ENCODE measurements at regions not wholly inside any gene's neighbourhood (a gene's known extent, or its start where the extent isn't known, plus 50 kb on each side); places are given as distances from the start of the nearest gene placed in this dataset.
A peak's percentile ranks its signal among the peaks of the same experiment; 100 is the strongest.

DNA sequence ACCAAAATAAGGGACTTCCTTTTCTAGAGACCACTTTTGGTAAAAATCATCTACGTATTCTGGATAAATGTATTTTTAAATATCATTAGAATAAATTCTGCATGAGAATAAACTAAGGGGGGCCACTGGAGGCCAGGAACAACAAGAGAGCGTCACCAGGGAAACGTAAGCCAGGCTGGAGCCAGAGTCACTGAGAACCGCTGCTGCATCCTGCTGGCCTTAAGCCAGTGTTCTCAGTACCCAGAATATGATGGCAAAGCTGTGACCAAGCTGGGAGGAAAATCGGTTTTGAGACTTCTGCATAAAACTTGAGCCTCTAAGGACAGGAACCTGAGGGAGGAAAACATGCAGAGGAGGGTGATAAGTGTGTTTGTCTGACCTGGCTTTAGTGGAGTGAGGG, 63.0 kb upstream of the FAM9A start:
- Histone ChIP-seq H3K4me3 (ENCODE audit: low read depth in 1 of 3, low read length in 3 of 3) (no peak overlapping the region), H3K9me3 (ENCODE audit: control insufficient read depth in 2 of 2, insufficient read depth in 1 of 2, low read depth in 1 of 2, low read length in 1 of 2) (no peaks in the 10 kb centered on the region), H3K27ac (ENCODE audit: low read depth in 1 of 3, low read length in 2 of 3) (no peak overlapping the region), H3K27me3 (ENCODE audit: control insufficient read depth in 3 of 3, insufficient read depth in 3 of 3, low read length in 3 of 3) (no peaks in the 10 kb centered on the region), H3K36me3 (ENCODE audit: control insufficient read depth in 3 of 3, insufficient read depth in 2 of 3, low read depth in 1 of 3, low read length in 3 of 3) (no peaks in the 10 kb centered on the region), H3K4me1 (ENCODE audit: control insufficient read depth in 3 of 3, insufficient read depth in 2 of 3, low read depth in 1 of 3, low read length in 2 of 3) (no peaks in the 10 kb centered on the region)
- WGBS, 3 donors, result 31 to 67% (median 41%) methylated on average over 5 of the region's 5 CpGs
- DNase-seq (no peak), FAIRE-seq (no peak)

- H3K27ac ChIP-seq (ENCODE audit: low read depth in 1 of 3, low read length in 2 of 3), result no peak overlapping the region
- H3K4me1 ChIP-seq (ENCODE audit: control insufficient read depth in 3 of 3, insufficient read depth in 2 of 3, low read depth in 1 of 3, low read length in 2 of 3), result no peaks in the 10 kb centered on the region
- H3K36me3 ChIP-seq (ENCODE audit: control insufficient read depth in 3 of 3, insufficient read depth in 2 of 3, low read depth in 1 of 3, low read length in 3 of 3), result no peaks in the 10 kb centered on the region
- FAIRE-seq, result no peak
- H3K4me3 ChIP-seq (ENCODE audit: low read depth in 1 of 3, low read length in 3 of 3), result no peak overlapping the region
- 77 to 83% (median 80%) methylated on average over 2 of the region's 2 CpGs for WGBS, 3 donors
- H3K27me3 ChIP-seq (ENCODE audit: control insufficient read depth in 3 of 3, insufficient read depth in 3 of 3, low read length in 3 of 3), result no peaks in the 10 kb centered on the region
- no peaks in the 10 kb centered on the region for H3K9me3 ChIP-seq (ENCODE audit: control insufficient read depth in 2 of 2, insufficient read depth in 1 of 2, low read depth in 1 of 2, low read length in 1 of 2)
- no peak for DNase-seq
Observed at GRCh38 chrX:8861908-8862307, 60.7 kb upstream of the FAM9A start.

- no peaks in the 10 kb centered on the region for H3K4me1 ChIP-seq (ENCODE audit: control insufficient read depth in 3 of 3, insufficient read depth in 2 of 3, low read depth in 1 of 3, low read length in 2 of 3)
- WGBS, 3 donors, result 60 to 82% (median 69%) methylated on average over 11 of the region's 11 CpGs
- H3K27me3 ChIP-seq (ENCODE audit: control insufficient read depth in 3 of 3, insufficient read depth in 3 of 3, low read length in 3 of 3), result peaks cover 0 to 3% (median 0%) of the 10 kb centered on the region in 3 donors
- peak; percentile 7 to 59 for DNase-seq
- H3K9me3 ChIP-seq (ENCODE audit: control insufficient read depth in 2 of 2, insufficient read depth in 1 of 2, low read depth in 1 of 2, low read length in 1 of 2), result no peaks in the 10 kb centered on the region
- no peak for FAIRE-seq
- H3K36me3 ChIP-seq (ENCODE audit: control insufficient read depth in 3 of 3, insufficient read depth in 2 of 3, low read depth in 1 of 3, low read length in 3 of 3), result no peaks in the 10 kb centered on the region
- H3K27ac ChIP-seq (ENCODE audit: low read depth in 1 of 3, low read length in 2 of 3), result no peak overlapping the region
- no peak overlapping the region for H3K4me3 ChIP-seq (ENCODE audit: low read depth in 1 of 3, low read length in 3 of 3)
Observed at GRCh38 chrX:8851231-8851886, 50.2 kb upstream of the FAM9A start.
